Neural progenitor cell (in vitro differentiated cells): ENCODE measurements at regions not wholly inside any gene's neighbourhood (a gene's known extent, or its start where the extent isn't known, plus 50 kb on each side); places are given as distances from the start of the nearest gene placed in this dataset.

ENCODE experiments used
- DNase-seq: peaks from one replicate; pipeline ENCODE4 v3.0.0-alpha.2; 2016; ENCODE audit warnings: low spot score
- H2AFZ ChIP-seq: fragments of 200-600 bp; sonication (generic); replicated peaks from 2 replicates; pipeline ENCODE4 v1.6.1; 2016; ENCODE audit warnings: antibody characterized with exemption
- H3F3A ChIP-seq: fragments of 200-600 bp; sonication (generic); 2 replicates; pipeline ENCODE4 v1.6.1; 2016; ENCODE audit warnings: antibody characterized with exemption, low read depth
- H3K27ac ChIP-seq: fragments of 200-600 bp; sonication (generic); 2 replicates; pipeline ENCODE4 v1.5.1; 2016; ENCODE audit warnings: mild to moderate bottlenecking
- H3K27me3 ChIP-seq: fragments of 200-600 bp; sonication (generic); 2 replicates; pipeline ENCODE4 v1.6.1; 2016; ENCODE audit warnings: mild to moderate bottlenecking, moderate library complexity
- H3K36me3 ChIP-seq: fragments of 200-600 bp; sonication (generic); 2 replicates; pipeline ENCODE4 v1.5.1; 2016
- H3K4me1 ChIP-seq: fragments of 200-600 bp; sonication (generic); 2 replicates; pipeline ENCODE4 v1.6.1; 2016; ENCODE audit warnings: mixed run types
- H3K4me2 ChIP-seq: fragments of 200-600 bp; sonication (generic); 2 replicates; pipeline ENCODE4 v1.6.1; 2016
- H3K4me3 ChIP-seq: fragments of 200-600 bp; sonication (generic); 2 replicates; pipeline ENCODE4 v1.5.1; 2016
- H3K79me2 ChIP-seq: fragments of 200-600 bp; sonication (generic); 2 replicates; pipeline ENCODE4 v1.6.1; 2016; ENCODE audit warnings: low read depth
- H3K9ac ChIP-seq: fragments of 200-600 bp; sonication (generic); 2 replicates; pipeline ENCODE4 v1.6.1; 2016
- H3K9me3 ChIP-seq: fragments of 200-600 bp; sonication (generic); 2 replicates; pipeline ENCODE4 v1.5.1; 2016; ENCODE audit warnings: low read depth
- H4K20me1 ChIP-seq: fragments of 200-600 bp; sonication (generic); 2 replicates; pipeline ENCODE4 v1.6.1; 2016; ENCODE audit warnings: low read depth
- H3K27ac Mint-ChIP-seq: 3 replicates; pipeline ENCODE4 v1.8.0; 2021; ENCODE audit warnings: mixed read lengths
- H3K27me3 Mint-ChIP-seq: 2 replicates; pipeline ENCODE4 v1.8.0; 2022; ENCODE audit warnings: low read depth, mild to moderate bottlenecking, inconsistent platforms, moderate library complexity, mixed read lengths; ENCODE audit not compliant: insufficient read depth
- H3K36me3 Mint-ChIP-seq: 3 replicates; pipeline ENCODE4 v1.8.0; 2021; ENCODE audit warnings: mixed read lengths
- H3K4me1 Mint-ChIP-seq: 3 replicates; pipeline ENCODE4 v1.8.0; 2021; ENCODE audit warnings: mixed read lengths
- H3K4me3 Mint-ChIP-seq: 3 replicates; pipeline ENCODE4 v1.8.0; 2021; ENCODE audit warnings: mild to moderate bottlenecking, moderate library complexity, mixed read lengths
- H3K9me3 Mint-ChIP-seq: 3 replicates; pipeline ENCODE4 v1.8.0; 2020; ENCODE audit warnings: mixed read lengths
- CTCF ChIP-seq: fragments of 200-600 bp; sonication (generic); IDR thresholded peaks from 2 replicates; pipeline ENCODE4 v1.5.1; 2017; ENCODE audit warnings: antibody characterized with exemption, mild to moderate bottlenecking
- EZH2 ChIP-seq: fragments of 200-600 bp; sonication (generic); IDR thresholded peaks from 2 replicates; pipeline ENCODE4 v1.6.1; 2017; ENCODE audit warnings: antibody characterized with exemption, mild to moderate bottlenecking, moderate library complexity
- EZH2phosphoT487 ChIP-seq: fragments of 200-600 bp; sonication (generic); IDR thresholded peaks from 2 replicates; pipeline ENCODE4 v1.6.1; 2017; ENCODE audit warnings: antibody characterized with exemption

GRCh38 chr13:22696433-22696832, 484.3 kb upstream of the SGCG start:
- H3K4me1 Mint-ChIP-seq: no peaks in the 10 kb centered on the region
- Histone ChIP-seq H3K27me3 (no peaks in the 10 kb centered on the region), H3K79me2 (no peaks in the 10 kb centered on the region), H2AFZ (no peak overlapping the region), H3K27ac (no peak overlapping the region), H3K36me3 (no peaks in the 10 kb centered on the region), H3K9me3 (no peaks in the 10 kb centered on the region), H3K9ac (no peak overlapping the region), H3K4me1 (no peaks in the 10 kb centered on the region), H3F3A (no peaks in the 10 kb centered on the region), H3K4me3 (no peak overlapping the region), H3K4me2 (no peak overlapping the region), H4K20me1 (no peaks in the 10 kb centered on the region)
- H3K36me3 Mint-ChIP-seq: no peaks in the 10 kb centered on the region
- no peaks in the 10 kb centered on the region for H3K27me3 Mint-ChIP-seq
- no peak overlapping the region for H3K4me3 Mint-ChIP-seq
- no peak overlapping the region for H3K27ac Mint-ChIP-seq
- TF ChIP-seq CTCF (no peak), EZH2 (no peak), EZH2phosphoT487 (no peak)
- DNase-seq: no peak
- no peaks in the 10 kb centered on the region for H3K9me3 Mint-ChIP-seq

DNA sequence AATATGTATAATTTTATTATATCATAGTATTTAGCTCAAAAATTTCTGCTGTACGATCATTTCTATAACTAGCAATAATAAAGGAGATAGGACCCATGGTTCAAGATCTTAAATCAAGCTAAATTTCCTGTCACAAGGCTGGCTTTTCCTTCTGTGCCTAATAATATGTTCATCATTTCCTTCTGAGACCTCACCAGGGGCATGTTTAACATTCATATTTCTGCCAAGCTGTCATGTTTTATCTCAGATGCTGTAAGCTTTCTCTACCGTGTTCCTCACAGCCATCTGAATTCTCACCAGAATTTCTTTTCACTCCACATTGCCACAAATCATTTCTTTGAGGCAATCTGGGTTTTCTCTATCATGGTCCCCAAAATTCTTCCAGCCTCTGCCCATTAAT, 482.3 kb upstream of the SGCG start:
- Histone ChIP-seq H4K20me1 (no peaks in the 10 kb centered on the region), H3K4me1 (no peaks in the 10 kb centered on the region), H3K9me3 (no peaks in the 10 kb centered on the region), H3F3A (no peaks in the 10 kb centered on the region), H3K9ac (no peak overlapping the region), H3K4me2 (no peak overlapping the region), H3K27me3 (no peaks in the 10 kb centered on the region), H2AFZ (no peak overlapping the region), H3K27ac (no peak overlapping the region), H3K79me2 (no peaks in the 10 kb centered on the region), H3K36me3 (no peaks in the 10 kb centered on the region), H3K4me3 (no peak overlapping the region)
- Mint-ChIP-seq H3K4me3 (no peak overlapping the region), H3K9me3 (no peaks in the 10 kb centered on the region), H3K36me3 (no peaks in the 10 kb centered on the region), H3K27ac (no peak overlapping the region), H3K4me1 (no peaks in the 10 kb centered on the region), H3K27me3 (no peaks in the 10 kb centered on the region)
- no peak for DNase-seq
- TF ChIP-seq EZH2: no peak
- no peak for TF ChIP-seq CTCF
- no peak for TF ChIP-seq EZH2phosphoT487

GRCh38 chr13:22700246-22700887, 480.4 kb upstream of the SGCG start:
- DNase-seq: no peak
- Mint-ChIP-seq H3K27me3 (peaks cover 4% of the 10 kb centered on the region), H3K4me3 (no peak overlapping the region), H3K36me3 (no peaks in the 10 kb centered on the region), H3K27ac (no peak overlapping the region), H3K4me1 (peaks cover 2% of the 10 kb centered on the region), H3K9me3 (no peaks in the 10 kb centered on the region)
- Histone ChIP-seq H4K20me1 (no peaks in the 10 kb centered on the region), H3K4me3 (no peak overlapping the region), H3K79me2 (no peaks in the 10 kb centered on the region), H3K36me3 (no peaks in the 10 kb centered on the region), H3K9me3 (no peaks in the 10 kb centered on the region), H3K4me1 (no peaks in the 10 kb centered on the region), H3F3A (no peaks in the 10 kb centered on the region), H3K27me3 (no peaks in the 10 kb centered on the region), H3K27ac (no peak overlapping the region), H3K9ac (no peak overlapping the region), H2AFZ (no peak overlapping the region), H3K4me2 (no peak overlapping the region)
- TF ChIP-seq EZH2: no peak
- TF ChIP-seq CTCF: no peak
- no peak for TF ChIP-seq EZH2phosphoT487
